ENCODE measurements at regions not wholly inside any gene's neighbourhood (a gene's known extent, or its start where the extent isn't known, plus 50 kb on each side); places are given as distances from the start of the nearest gene placed in this dataset.

- Histone ChIP-seq H3K27ac (no peak overlapping the region), H3K36me3 (replicated peaks) (no peaks in the 10 kb centered on the region), H3K27me3 (replicated peaks) (no peaks in the 10 kb centered on the region), H3K4me3 (ENCODE audit: low read depth, low read length) (no peak overlapping the region)
- DNase-seq = peak; percentile 57
- in situ Hi-C loops (cut with HindIII; ENCODE audit: low pct_ligation_motif_present, low sequenced_read_pairs) = no loop called here
- TF ChIP-seq CTCF (IDR thresholded peaks at IDR 0.05; ENCODE audit: low read depth, low read length, missing control alignments) = peak; percentile 73
Observed at GRCh38 chr9:88660611-88661010, 125.6 kb downstream of the NXNL2 start.

- no peaks in the 10 kb centered on the region for H3K27me3 ChIP-seq (replicated peaks)
- TF ChIP-seq CTCF (IDR thresholded peaks at IDR 0.05; ENCODE audit: low read depth, low read length, missing control alignments) = peak; percentile 48
- no peaks in the 10 kb centered on the region for H3K36me3 ChIP-seq (replicated peaks)
- peak; percentile 39 for DNase-seq
- H3K4me3 ChIP-seq (ENCODE audit: low read depth, low read length) = no peak overlapping the region
- H3K27ac ChIP-seq = no peak overlapping the region
- in situ Hi-C loops (cut with HindIII; ENCODE audit: low pct_ligation_motif_present, low sequenced_read_pairs) = no loop called here
Observed at GRCh38 chr9:88661759-88662158, 126.8 kb downstream of the NXNL2 start.

- Histone ChIP-seq H3K4me3 (ENCODE audit: low read depth, low read length) (no peak overlapping the region), H3K36me3 (replicated peaks) (no peaks in the 10 kb centered on the region), H3K27me3 (replicated peaks) (no peaks in the 10 kb centered on the region), H3K27ac (peak overlapping the region; percentile 65)
- peak; percentile 73 for DNase-seq
- TF ChIP-seq CTCF (IDR thresholded peaks at IDR 0.05; ENCODE audit: low read depth, low read length, missing control alignments) = peak; percentile 12
- in situ Hi-C loops (cut with HindIII; ENCODE audit: low pct_ligation_motif_present, low sequenced_read_pairs) = no loop called here
Observed at GRCh38 chr9:88663771-88664419, 128.9 kb downstream of the NXNL2 start.

- no peaks in the 10 kb centered on the region for H3K36me3 ChIP-seq (replicated peaks)
- peak overlapping the region; percentile 65 for H3K27ac ChIP-seq
- TF ChIP-seq CTCF (IDR thresholded peaks at IDR 0.05; ENCODE audit: low read depth, low read length, missing control alignments) = no peak
- in situ Hi-C loops (cut with HindIII; ENCODE audit: low pct_ligation_motif_present, low sequenced_read_pairs) = no loop called here
- no peak for DNase-seq
- H3K4me3 ChIP-seq (ENCODE audit: low read depth, low read length) = no peak overlapping the region
- H3K27me3 ChIP-seq (replicated peaks) = no peaks in the 10 kb centered on the region
Observed at GRCh38 chr9:88664773-88665172, 129.8 kb downstream of the NXNL2 start.

GRCh38 chr9:88672874-88673689 is 138.1 kb downstream of the NXNL2 start:
- Histone ChIP-seq H3K36me3 (replicated peaks) (no peaks in the 10 kb centered on the region), H3K4me3 (ENCODE audit: low read depth, low read length) (no peak overlapping the region), H3K27me3 (replicated peaks) (no peaks in the 10 kb centered on the region), H3K27ac (no peak overlapping the region)
- no peak for TF ChIP-seq CTCF (IDR thresholded peaks at IDR 0.05; ENCODE audit: low read depth, low read length, missing control alignments)
- in situ Hi-C loops (cut with HindIII; ENCODE audit: low pct_ligation_motif_present, low sequenced_read_pairs) = no loop called here
- DNase-seq = no peak

Measured in brain microvascular endothelial cell (primary cell).